Body of pancreas (tissue), 4 donors: ENCODE measurements at regions not wholly inside any gene's neighbourhood (a gene's known extent, or its start where the extent isn't known, plus 50 kb on each side); places are given as distances from the start of the nearest gene placed in this dataset.

Source experiments
- ATAC-seq: fragments of 150-250 bp; one replicate; pipeline ENCODE4 v1.9.1; 2016
- DNase-seq, 4 donors: peaks; one replicate each; pipeline ENCODE4 v3.0.0-alpha.2; 2019
- H3K27ac ChIP-seq, 4 donors: fragments of 200-600 bp; sonication (generic); 1 replicate in 3 of 4; 2 replicates in 1 of 4; pipeline versions ENCODE4 v1.5.1 to v1.6.1; 2016 to 2019; ENCODE audit warnings: mild to moderate bottlenecking in 1 of 4, mixed read lengths in 1 of 4, moderate library complexity in 1 of 4
- H3K27me3 ChIP-seq, 2 donors: fragments of 200-600 bp; sonication (generic); one replicate each; pipeline ENCODE4 v1.6.0; 2016; ENCODE audit warnings: mild to moderate bottlenecking in 1 of 2
- H3K36me3 ChIP-seq, 2 donors: fragments of 200-600 bp; sonication (generic); replicated peaks in 1 of 2; 2 replicates each; pipeline ENCODE4 v1.5.1; 2016; ENCODE audit warnings: low read depth in 2 of 2; ENCODE audit not compliant: insufficient read depth in 1 of 2
- H3K4me1 ChIP-seq: fragments of 200-600 bp; sonication (generic); one replicate; pipeline ENCODE4 v1.6.0; 2016
- H3K4me3 ChIP-seq, 2 donors: fragments of 200-600 bp; sonication (generic); 1 replicate in 1 of 2; 2 replicates in 1 of 2; pipeline ENCODE4 v1.5.1; 2016 to 2019
- H3K9me3 ChIP-seq, 3 donors: fragments of 200-600 bp; sonication (generic); 1 replicate in 2 of 3; 2 replicates in 1 of 3; pipeline ENCODE4 v1.5.1; 2016
- CTCF ChIP-seq, 7 experiments: fragments of 450-650 bp in 4 of 7; fragments of 200-600 bp in 3 of 7; sonication (generic) in 3 of 7; IDR thresholded peaks; one replicate each; pipeline ENCODE4 v1.5.1; 2016 to 2019; ENCODE audit warnings: antibody characterized with exemption in 7 of 7
- POLR2A ChIP-seq, 3 donors: fragments of 450-650 bp; IDR thresholded peaks; one replicate each; pipeline ENCODE4 v1.6.1; 2016; ENCODE audit warnings: antibody characterized with exemption in 3 of 3, mild to moderate bottlenecking in 2 of 3
- WGBS, 2 donors: methylation state at CpG; one replicate each; pipeline ENCODE4 v1.1.5; 2017; 5-methylcytosine and 5-hydroxymethylcytosine counted together
- intact Hi-C: fragments of 100-400 bp; cut with DNase I; formaldehyde crosslinking; loops from one replicate; pipeline ENCODE4 v1.15.1; 2023

- intact Hi-C loops: no loop called here
- no peak overlapping the region for H3K27ac ChIP-seq
- no peaks in the 10 kb centered on the region for H3K36me3 ChIP-seq
- no peak for DNase-seq
- no peak overlapping the region for H3K4me3 ChIP-seq
- WGBS, 2 donors: 53 to 66% methylated on average over 2 of the region's 2 CpGs
- no peaks in the 10 kb centered on the region for H3K27me3 ChIP-seq
- TF ChIP-seq CTCF (IDR thresholded peaks at IDR 0.05) (no peak), POLR2A (IDR thresholded peaks at IDR 0.05) (no peak)
- no peak for ATAC-seq
- H3K9me3 ChIP-seq: no peaks in the 10 kb centered on the region
- no peaks in the 10 kb centered on the region for H3K4me1 ChIP-seq
Observed at GRCh38 chr10:2303169-2303568, 565.8 kb upstream of the ADARB2 start.

GRCh38 chr10:2301227-2301626 lies 563.9 kb upstream of the ADARB2 start:
- TF ChIP-seq POLR2A (IDR thresholded peaks at IDR 0.05) (no peak), CTCF (IDR thresholded peaks at IDR 0.05) (no peak)
- no peak for DNase-seq
- H3K4me1 ChIP-seq: no peaks in the 10 kb centered on the region
- no peaks in the 10 kb centered on the region for H3K9me3 ChIP-seq
- no peaks in the 10 kb centered on the region for H3K27me3 ChIP-seq
- 70 to 77% methylated on average over 8 of the region's 8 CpGs for WGBS, 2 donors
- no peak overlapping the region for H3K4me3 ChIP-seq
- intact Hi-C loops: no loop called here
- no peak overlapping the region for H3K27ac ChIP-seq
- ATAC-seq: no peak
- no peaks in the 10 kb centered on the region for H3K36me3 ChIP-seq

GRCh38 chr10:2300231-2300630 lies 562.9 kb upstream of the ADARB2 start:
- TF ChIP-seq POLR2A (IDR thresholded peaks at IDR 0.05): no peak
- TF ChIP-seq CTCF (IDR thresholded peaks at IDR 0.05): no peak
- no peak overlapping the region for H3K4me3 ChIP-seq
- H3K27ac ChIP-seq: no peak overlapping the region
- no peak for ATAC-seq
- DNase-seq: no peak
- H3K9me3 ChIP-seq: no peaks in the 10 kb centered on the region
- intact Hi-C loops: no loop called here
- no peaks in the 10 kb centered on the region for H3K36me3 ChIP-seq
- H3K4me1 ChIP-seq: no peaks in the 10 kb centered on the region
- WGBS, 2 donors: 16 to 22% methylated on average over 3 of the region's 3 CpGs
- no peaks in the 10 kb centered on the region for H3K27me3 ChIP-seq

- TF ChIP-seq POLR2A (IDR thresholded peaks at IDR 0.05) (no peak), CTCF (IDR thresholded peaks at IDR 0.05) (no peak)
- intact Hi-C loops: no loop called here
- H3K27ac ChIP-seq: no peak overlapping the region
- DNase-seq (no peak), ATAC-seq (no peak)
- H3K4me1 ChIP-seq: no peaks in the 10 kb centered on the region
- H3K27me3 ChIP-seq: no peaks in the 10 kb centered on the region
- no peaks in the 10 kb centered on the region for H3K36me3 ChIP-seq
- H3K4me3 ChIP-seq: no peak overlapping the region
- WGBS, 2 donors: 66 to 77% methylated on average over 6 of the region's 6 CpGs
- H3K9me3 ChIP-seq: no peaks in the 10 kb centered on the region
Observed at GRCh38 chr10:2296179-2296891, 559.0 kb upstream of the ADARB2 start.

GRCh38 chr10:2294739-2295138 lies 557.4 kb upstream of the ADARB2 start:
- WGBS, 2 donors: 40 to 46% methylated on average over 8 of the region's 8 CpGs
- Histone ChIP-seq H3K9me3 (no peaks in the 10 kb centered on the region), H3K4me3 (no peak overlapping the region), H3K36me3 (no peaks in the 10 kb centered on the region), H3K27ac (no peak overlapping the region), H3K27me3 (no peaks in the 10 kb centered on the region), H3K4me1 (no peaks in the 10 kb centered on the region)
- DNase-seq: no peak
- TF ChIP-seq CTCF (IDR thresholded peaks at IDR 0.05): no peak
- no peak for TF ChIP-seq POLR2A (IDR thresholded peaks at IDR 0.05)
- no peak for ATAC-seq
- intact Hi-C loops: no loop called here
